Duodenal mucosa (tissue), 2 donors: ENCODE measurements at regions not wholly inside any gene's neighbourhood (a gene's known extent, or its start where the extent isn't known, plus 50 kb on each side); places are given as distances from the start of the nearest gene placed in this dataset.

Experiments used
- H3K27ac ChIP-seq: one replicate; pipeline ENCODE4 v1.7.0; 2013; ENCODE audit warnings: low read depth, low read length
- H3K27me3 ChIP-seq, 2 donors: one replicate each; pipeline ENCODE4 v1.7.0; 2013; ENCODE audit warnings: low read length in 2 of 2, control low read depth in 1 of 2; ENCODE audit not compliant: insufficient read depth in 2 of 2, control insufficient read depth in 1 of 2
- H3K36me3 ChIP-seq, 2 donors: one replicate each; pipeline ENCODE4 v1.7.0; 2013; ENCODE audit warnings: low read length in 2 of 2, control low read depth in 1 of 2; ENCODE audit not compliant: insufficient read depth in 2 of 2, control insufficient read depth in 1 of 2
- H3K4me1 ChIP-seq, 2 donors: one replicate each; pipeline ENCODE4 v1.7.0; 2013; ENCODE audit warnings: low read length in 2 of 2, control low read depth in 1 of 2; ENCODE audit not compliant: insufficient read depth in 2 of 2, control insufficient read depth in 1 of 2
- H3K4me3 ChIP-seq, 2 donors: one replicate each; pipeline ENCODE4 v1.7.0; 2013; ENCODE audit warnings: low read length in 2 of 2, low read depth in 1 of 2
- H3K9ac ChIP-seq, 2 donors: one replicate each; pipeline ENCODE4 v1.7.0; 2013; ENCODE audit warnings: low read length in 2 of 2, low read depth in 1 of 2
- H3K9me3 ChIP-seq, 2 donors: one replicate each; pipeline ENCODE4 v1.7.0; 2013; ENCODE audit warnings: low read length in 2 of 2, control low read depth in 1 of 2; ENCODE audit not compliant: control insufficient read depth in 1 of 2

GRCh38 chr9:1962588-1963106, 52.5 kb upstream of the SMARCA2 start:
- no peak overlapping the region for H3K27ac ChIP-seq
- no peaks in the 10 kb centered on the region for H3K9me3 ChIP-seq
- no peak overlapping the region for H3K9ac ChIP-seq
- H3K27me3 ChIP-seq = no peaks in the 10 kb centered on the region
- no peaks in the 10 kb centered on the region for H3K4me1 ChIP-seq
- no peaks in the 10 kb centered on the region for H3K36me3 ChIP-seq
- H3K4me3 ChIP-seq = no peak overlapping the region

DNA sequence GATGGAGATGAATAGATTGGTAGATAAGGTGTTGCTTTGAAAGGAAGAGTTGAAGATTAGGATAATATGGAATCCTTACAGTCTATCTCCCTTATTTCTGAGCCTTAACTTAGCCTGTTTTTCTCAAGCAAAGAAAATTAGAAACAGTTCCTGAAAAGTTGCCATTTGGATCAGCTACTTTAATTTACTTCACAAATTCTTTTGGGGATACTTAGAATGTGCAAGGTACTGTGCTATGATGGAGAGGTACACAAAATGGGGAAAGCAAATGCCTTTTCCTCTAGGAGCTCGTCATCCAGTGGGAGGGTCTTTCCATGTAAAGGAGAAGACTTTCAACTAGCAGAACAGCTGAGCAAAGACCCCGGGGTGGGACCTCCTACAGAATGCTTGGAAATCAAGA, 51.1 kb upstream of the SMARCA2 start:
- no peak overlapping the region for H3K9ac ChIP-seq
- H3K36me3 ChIP-seq = no peaks in the 10 kb centered on the region
- no peak overlapping the region for H3K27ac ChIP-seq
- H3K4me1 ChIP-seq = no peaks in the 10 kb centered on the region
- H3K27me3 ChIP-seq = no peaks in the 10 kb centered on the region
- H3K9me3 ChIP-seq = no peaks in the 10 kb centered on the region
- no peak overlapping the region for H3K4me3 ChIP-seq
